H9 (cell line): ENCODE measurements at regions not wholly inside any gene's neighbourhood (a gene's known extent, or its start where the extent isn't known, plus 50 kb on each side); places are given as distances from the start of the nearest gene placed in this dataset.

Experiments used
- DNase-seq: peaks from one replicate; pipeline ENCODE4 v3.0.0-alpha.2; 2017
- H2AFZ ChIP-seq: one replicate; pipeline ENCODE4 v1.6.1; 2013; ENCODE audit warnings: mild to moderate bottlenecking, low read length, control low read depth, moderate library complexity
- H2AK5ac ChIP-seq: 2 replicates; pipeline ENCODE4 v1.6.1; 2013; ENCODE audit warnings: low read length, control low read depth, mixed read lengths; ENCODE audit not compliant: insufficient read length
- H2BK120ac ChIP-seq: one replicate; pipeline ENCODE4 v1.6.1; 2013; ENCODE audit warnings: low read depth, mild to moderate bottlenecking, low read length, control low read depth, inconsistent platforms; ENCODE audit not compliant: poor library complexity, severe bottlenecking
- H2BK12ac ChIP-seq: 2 replicates; pipeline ENCODE4 v1.6.1; 2013; ENCODE audit warnings: low read length, control low read depth, mixed read lengths, low read depth; ENCODE audit not compliant: insufficient read length
- H2BK15ac ChIP-seq: 2 replicates; pipeline ENCODE4 v1.6.1; 2013; ENCODE audit warnings: low read depth, low read length, control low read depth
- H2BK20ac ChIP-seq: one replicate; pipeline ENCODE4 v1.6.1; 2013; ENCODE audit warnings: low read depth, mild to moderate bottlenecking, low read length, control low read depth, inconsistent platforms; ENCODE audit not compliant: poor library complexity, severe bottlenecking
- H2BK5ac ChIP-seq: 2 replicates; pipeline ENCODE4 v1.6.1; 2013; ENCODE audit warnings: low read length, control low read depth, mixed read lengths; ENCODE audit not compliant: insufficient read length
- H3K14ac ChIP-seq: 2 replicates; pipeline ENCODE4 v1.6.1; 2013; ENCODE audit warnings: low read length, control low read depth; ENCODE audit not compliant: insufficient read depth
- H3K18ac ChIP-seq: 2 replicates; pipeline ENCODE4 v1.6.1; 2013; ENCODE audit warnings: low read depth, mild to moderate bottlenecking, mixed read lengths, low read length, control low read depth; ENCODE audit not compliant: insufficient read length
- H3K23ac ChIP-seq: 2 replicates; pipeline ENCODE4 v1.6.1; 2013; ENCODE audit warnings: low read length, control low read depth, mixed read lengths, low read depth; ENCODE audit not compliant: insufficient read length
- H3K23me2 ChIP-seq: 2 replicates; pipeline ENCODE4 v1.6.1; 2013; ENCODE audit warnings: low read depth, mild to moderate bottlenecking, mixed read lengths, low read length, control low read depth; ENCODE audit not compliant: insufficient read length, poor library complexity, severe bottlenecking
- H3K27ac ChIP-seq: 2 replicates; pipeline ENCODE4 v1.5.1; 2013; ENCODE audit warnings: low read length, control low read depth, mixed read lengths, low read depth; ENCODE audit not compliant: insufficient read length
- H3K27me3 ChIP-seq: 2 replicates; pipeline ENCODE4 v1.6.1; 2013; ENCODE audit warnings: low read length, control low read depth, inconsistent platforms; ENCODE audit not compliant: insufficient read depth
- H3K4ac ChIP-seq: 2 replicates; pipeline ENCODE4 v1.6.1; 2013; ENCODE audit warnings: low read depth, mild to moderate bottlenecking, control low read depth, inconsistent platforms, low read length, moderate library complexity
- H3K4me1 ChIP-seq: 2 replicates; pipeline ENCODE4 v1.6.1; 2013; ENCODE audit warnings: low read length, control low read depth, inconsistent platforms; ENCODE audit not compliant: insufficient read depth
- H3K4me2 ChIP-seq: 2 replicates; pipeline ENCODE4 v1.6.1; 2013; ENCODE audit warnings: low read length, control low read depth, mixed read lengths; ENCODE audit not compliant: insufficient read length, insufficient read depth
- H3K56ac ChIP-seq: 2 replicates; pipeline ENCODE4 v1.6.1; 2013; ENCODE audit warnings: low read depth, mild to moderate bottlenecking, mixed read lengths, low read length, control low read depth; ENCODE audit not compliant: insufficient read length
- H3K79me1 ChIP-seq: 2 replicates; pipeline ENCODE4 v1.6.1; 2013; ENCODE audit warnings: low read depth, mild to moderate bottlenecking, moderate library complexity, low read length, control low read depth, inconsistent platforms; ENCODE audit not compliant: insufficient read depth, poor library complexity, severe bottlenecking
- H3K79me2 ChIP-seq: 2 replicates; pipeline ENCODE4 v1.6.1; 2013; ENCODE audit warnings: low read length, control low read depth, inconsistent platforms; ENCODE audit not compliant: insufficient read depth
- H3K9ac ChIP-seq: 2 replicates; pipeline ENCODE4 v1.6.1; 2013; ENCODE audit warnings: low read length, control low read depth, mixed read lengths; ENCODE audit not compliant: insufficient read length; ENCODE audit errors: extremely low read depth
- H3K9me3 ChIP-seq: one replicate; pipeline ENCODE4 v1.6.1; 2013; ENCODE audit warnings: low read depth, low read length, inconsistent platforms; ENCODE audit not compliant: control insufficient read depth
- H3T11ph ChIP-seq: one replicate; pipeline ENCODE4 v1.6.1; 2013; ENCODE audit warnings: mild to moderate bottlenecking, low read length, control low read depth, inconsistent platforms
- H4K20me1 ChIP-seq: one replicate; pipeline ENCODE4 v1.6.1; 2013; ENCODE audit not compliant: control insufficient read depth, insufficient read length, insufficient read depth
- H4K5ac ChIP-seq: 2 replicates; pipeline ENCODE4 v1.6.1; 2013; ENCODE audit warnings: low read depth, mild to moderate bottlenecking, mixed read lengths, low read length, control low read depth; ENCODE audit not compliant: insufficient read length
- H4K8ac ChIP-seq: replicated peaks from 2 replicates; pipeline ENCODE4 v1.6.1; 2013; ENCODE audit warnings: low read length, control low read depth, mixed read lengths, low read depth; ENCODE audit not compliant: insufficient read length
- H4K91ac ChIP-seq: 2 replicates; pipeline ENCODE4 v1.6.1; 2013; ENCODE audit warnings: low read depth, mild to moderate bottlenecking, moderate library complexity, mixed read lengths, low read length, control low read depth; ENCODE audit not compliant: insufficient read length
- H3K27ac Mint-ChIP-seq, 3 experiments: 2 replicates in 2 of 3; 3 replicates in 1 of 3; pipeline ENCODE4 v1.8.0; 2020 to 2021; ENCODE audit warnings: mixed read lengths in 3 of 3, mild to moderate bottlenecking in 1 of 3, moderate library complexity in 1 of 3
- H3K27me3 Mint-ChIP-seq: 2 replicates; pipeline ENCODE4 v1.8.0; 2021; ENCODE audit warnings: low read depth, mild to moderate bottlenecking, moderate library complexity, mixed read lengths
- H3K36me3 Mint-ChIP-seq, 3 experiments: 2 replicates in 2 of 3; 3 replicates in 1 of 3; pipeline ENCODE4 v1.8.0; 2020 to 2021; ENCODE audit warnings: low read depth in 3 of 3, mixed read lengths in 3 of 3; ENCODE audit not compliant: insufficient read depth in 1 of 3
- H3K4me1 Mint-ChIP-seq, 2 experiments: 2 replicates each; pipeline ENCODE4 v1.8.0; 2020; ENCODE audit warnings: mixed read lengths in 2 of 2
- H3K4me3 Mint-ChIP-seq, 2 experiments: 2 replicates in 1 of 2; 3 replicates in 1 of 2; pipeline ENCODE4 v1.8.0; 2020 to 2021; ENCODE audit warnings: mild to moderate bottlenecking in 2 of 2, mixed read lengths in 2 of 2, moderate library complexity in 1 of 2
- H3K9me3 Mint-ChIP-seq, 2 experiments: 2 replicates in 1 of 2; 3 replicates in 1 of 2; pipeline ENCODE4 v1.8.0; 2020; ENCODE audit warnings: mild to moderate bottlenecking in 2 of 2, mixed read lengths in 2 of 2, moderate library complexity in 1 of 2
- WGBS: extraction: QIAGEN DNeasy Blood & Tissue Kit; methylation state at CpG from one replicate; pipeline ENCODE4 v1.1.7; 2013; ENCODE audit warnings: missing lambda C conversion rate, low lambda C conversion rate, mixed read lengths; ENCODE audit not compliant: insufficient read length; ENCODE audit errors: extremely low coverage; 5-methylcytosine and 5-hydroxymethylcytosine counted together
- TF ChIP-seq, protein P1 (sequence below): fragments of 200-600 bp; sonication (generic); conservative IDR thresholded peaks from 3 replicates; pipeline ENCODE4 v1.8.0; 2021; ENCODE audit warnings: antibody characterized with exemption, mild to moderate bottlenecking

DNA sequence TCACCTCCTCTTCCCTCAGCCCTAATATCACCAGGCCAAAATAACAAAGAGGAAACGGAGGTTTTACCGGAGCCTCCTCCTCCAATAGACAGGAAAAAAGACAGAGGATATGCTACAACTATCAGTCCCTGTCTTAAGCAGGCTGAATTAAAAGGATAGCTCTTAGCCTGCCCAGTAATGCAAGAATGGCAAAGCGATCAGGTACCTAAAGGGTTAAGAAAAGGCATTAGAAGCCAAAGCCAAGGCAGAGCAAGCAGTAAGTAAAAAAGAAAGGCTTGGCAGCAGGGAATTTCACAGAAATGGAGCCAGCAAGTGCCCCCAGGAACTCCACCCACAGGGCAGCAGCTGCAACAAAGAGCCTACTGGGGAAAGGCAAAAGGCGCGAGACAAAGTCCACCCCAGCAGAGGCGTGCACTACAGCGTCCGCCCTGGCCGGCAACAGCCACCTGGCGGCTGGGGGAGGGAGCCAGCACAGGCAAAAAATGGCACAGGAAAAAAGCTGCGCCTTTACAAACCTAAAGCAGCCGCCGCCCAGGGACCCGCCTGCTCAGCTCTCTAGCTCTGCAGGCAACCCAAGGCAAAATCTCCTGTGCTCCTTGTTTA lies 220.6 kb upstream of the ZC4H2 start:
- Histone ChIP-seq H3K23ac (no peak overlapping the region), H3K4me1 (peaks cover 3% of the 10 kb centered on the region; the same call in 1 of the 2 replicates), H2AK5ac (no peak overlapping the region), H2BK12ac (no peak overlapping the region), H3K79me2 (no peaks in the 10 kb centered on the region), H4K8ac (no peak overlapping the region), H4K5ac (no peak overlapping the region), H3K56ac (no peak overlapping the region), H3K79me1 (no peaks in the 10 kb centered on the region), H3T11ph (no peak overlapping the region), H2BK5ac (no peak overlapping the region), H2AFZ (no peak overlapping the region), H3K27me3 (no peaks in the 10 kb centered on the region), H2BK15ac (no peak overlapping the region), H3K9me3 (peaks cover 6% of the 10 kb centered on the region), H3K27ac (no peak overlapping the region), H3K9ac (no peak overlapping the region), H3K4me2 (peak overlapping the region; percentile 41), H3K4ac (no peak overlapping the region; the same call in 1 of the 2 replicates), H3K14ac (no peak overlapping the region), H2BK20ac (no peak overlapping the region), H3K23me2 (no peaks in the 10 kb centered on the region), H4K91ac (no peak overlapping the region), H3K18ac (no peak overlapping the region), H2BK120ac (no peak overlapping the region), H4K20me1 (no peaks in the 10 kb centered on the region)
- TF ChIP-seq, protein P1, sequence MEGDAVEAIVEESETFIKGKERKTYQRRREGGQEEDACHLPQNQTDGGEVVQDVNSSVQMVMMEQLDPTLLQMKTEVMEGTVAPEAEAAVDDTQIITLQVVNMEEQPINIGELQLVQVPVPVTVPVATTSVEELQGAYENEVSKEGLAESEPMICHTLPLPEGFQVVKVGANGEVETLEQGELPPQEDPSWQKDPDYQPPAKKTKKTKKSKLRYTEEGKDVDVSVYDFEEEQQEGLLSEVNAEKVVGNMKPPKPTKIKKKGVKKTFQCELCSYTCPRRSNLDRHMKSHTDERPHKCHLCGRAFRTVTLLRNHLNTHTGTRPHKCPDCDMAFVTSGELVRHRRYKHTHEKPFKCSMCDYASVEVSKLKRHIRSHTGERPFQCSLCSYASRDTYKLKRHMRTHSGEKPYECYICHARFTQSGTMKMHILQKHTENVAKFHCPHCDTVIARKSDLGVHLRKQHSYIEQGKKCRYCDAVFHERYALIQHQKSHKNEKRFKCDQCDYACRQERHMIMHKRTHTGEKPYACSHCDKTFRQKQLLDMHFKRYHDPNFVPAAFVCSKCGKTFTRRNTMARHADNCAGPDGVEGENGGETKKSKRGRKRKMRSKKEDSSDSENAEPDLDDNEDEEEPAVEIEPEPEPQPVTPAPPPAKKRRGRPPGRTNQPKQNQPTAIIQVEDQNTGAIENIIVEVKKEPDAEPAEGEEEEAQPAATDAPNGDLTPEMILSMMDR: peak; percentile 62
- DNase-seq: peak; percentile 82
- no peaks in the 10 kb centered on the region; the same call in 1 of the 2 replicates for H3K27me3 Mint-ChIP-seq
- peak overlapping the region; percentile 30 to 70 for H3K4me3 Mint-ChIP-seq
- WGBS: no CpG with 5 or more reads among the region's 14 CpGs
- peaks cover 4 to 14% (median 5%) of the 10 kb centered on the region in 3 experiments; a peak in 6 of 7 replicates for H3K36me3 Mint-ChIP-seq
- peaks cover 30 to 31% of the 10 kb centered on the region in 2 experiments for H3K4me1 Mint-ChIP-seq
- peaks cover 73 to 80% of the 10 kb centered on the region in 2 experiments for H3K9me3 Mint-ChIP-seq
- H3K27ac Mint-ChIP-seq: peak overlapping the region; percentile 49 to 92 (median 82); a peak in 5 of 7 replicates
